Ramos (cell line): ENCODE measurements at regions not wholly inside any gene's neighbourhood (a gene's known extent, or its start where the extent isn't known, plus 50 kb on each side); places are given as distances from the start of the nearest gene placed in this dataset.
"Not testable (repeated sequence)": the region's sequence is repeated elsewhere in the genome, so short reads cannot be mapped to it uniquely, and the experiment has no call there.

Experiments
- in situ Hi-C: fragments of 300-500 bp; cut with MboI; formaldehyde crosslinking; loops from one replicate; pipeline ENCODE4 v1.14.3; 2022; ENCODE audit warnings: low sequenced_read_pairs; ENCODE audit not compliant: unreplicated experiment

- in situ Hi-C loops = no loop called here
Measured at GRCh38 chr4:42205541-42205940, 53.1 kb upstream of the BEND4 start.

DNA sequence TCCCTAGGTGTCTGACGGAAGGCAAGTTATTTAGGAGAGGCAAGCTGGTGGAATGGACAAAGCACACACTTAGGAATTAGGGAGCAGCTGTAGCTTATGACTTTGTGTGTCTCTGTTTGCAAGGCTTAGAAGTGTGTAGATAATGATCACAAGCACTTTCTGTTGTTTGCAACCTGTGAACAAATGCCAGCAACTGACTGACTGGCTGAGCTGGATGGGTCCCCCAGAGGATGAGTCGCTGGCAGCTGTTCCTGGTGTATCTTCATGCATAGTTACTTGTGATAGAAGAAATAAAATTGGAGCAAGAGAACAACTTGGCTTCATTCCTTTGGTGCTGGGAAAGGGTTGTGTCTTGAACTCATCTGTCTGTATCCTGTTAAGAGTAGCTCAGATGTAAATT is 64.2 kb upstream of the BEND4 start:
- in situ Hi-C loops = no loop called here

GRCh38 chr4:42225286-42225685 is 72.8 kb upstream of the BEND4 start:
- in situ Hi-C loops = no loop called here

DNA sequence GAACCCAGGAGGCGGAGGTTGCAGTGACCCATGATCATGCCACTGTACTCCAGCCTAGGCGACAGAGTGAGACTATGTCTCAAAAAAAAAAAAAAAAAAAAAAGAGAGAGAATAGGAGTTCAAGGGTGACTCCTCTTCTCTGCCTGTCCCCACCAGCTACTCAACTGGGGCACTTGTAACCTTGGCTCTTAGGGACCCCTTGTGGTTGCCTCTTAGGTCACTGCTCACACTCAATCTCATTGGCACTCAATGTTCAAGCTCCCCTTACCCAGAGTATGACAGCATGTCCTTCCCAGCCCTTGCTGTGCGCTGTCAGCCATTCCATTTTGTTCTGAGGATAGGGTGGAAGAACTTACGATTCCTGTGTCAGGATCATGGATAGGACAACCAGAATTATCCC is 82.4 kb upstream of the BEND4 start:
- in situ Hi-C loops = no loop called here

DNA sequence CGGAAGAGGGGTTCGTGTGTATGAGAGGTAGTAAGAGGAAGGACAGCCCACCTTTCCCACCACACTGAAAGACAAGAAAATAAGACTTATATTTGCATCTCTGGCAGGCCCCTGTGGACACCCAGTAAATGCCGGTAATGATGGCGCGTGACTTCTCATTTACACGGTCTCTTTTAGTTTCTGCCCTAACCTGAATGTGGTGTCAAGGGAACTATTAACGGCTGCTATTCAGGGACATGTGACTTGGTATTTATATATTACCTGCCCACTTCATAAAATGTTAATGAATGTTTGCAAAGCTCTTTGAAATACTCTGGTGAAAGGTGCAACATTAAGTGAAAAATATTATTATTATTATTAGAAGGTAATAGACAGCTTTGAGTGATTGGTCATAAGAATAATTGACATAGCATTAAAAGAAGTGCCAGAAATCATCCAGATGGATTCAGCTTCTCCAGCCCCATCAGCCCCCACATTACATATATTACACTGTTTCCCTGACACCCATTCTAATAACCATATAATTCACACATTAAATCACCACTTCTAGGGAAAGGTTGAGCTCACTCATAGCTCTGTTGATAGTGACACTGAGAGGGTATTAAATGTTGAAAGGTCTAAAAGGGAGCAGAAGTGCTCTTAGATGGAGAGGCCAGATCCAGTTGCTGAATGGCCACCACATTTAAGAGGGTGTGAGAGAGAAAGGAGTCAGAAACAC is 83.0 kb upstream of the BEND4 start:
- in situ Hi-C loops = no loop called here

GRCh38 chr4:42237010-42237409 is 84.6 kb upstream of the BEND4 start:
- in situ Hi-C loops = no loop called here

DNA sequence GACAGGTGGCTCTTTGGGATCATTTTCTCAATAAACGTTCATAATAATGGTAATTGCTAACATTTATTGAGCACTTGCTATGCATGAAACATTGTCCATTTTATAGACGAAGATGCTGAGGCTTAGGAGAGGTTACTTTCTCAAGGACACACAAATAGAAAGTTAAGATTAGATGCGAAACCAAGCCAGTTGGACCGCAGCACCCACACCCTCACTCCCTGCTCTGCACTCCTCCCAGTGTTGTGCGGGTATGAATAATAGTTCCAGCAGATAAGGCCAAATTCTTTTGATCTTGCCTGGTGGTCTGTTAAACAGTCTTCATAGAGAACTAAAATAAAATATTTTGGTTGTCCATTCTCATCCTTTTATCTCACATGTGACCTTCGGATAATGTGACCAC is 85.0 kb upstream of the BEND4 start:
- in situ Hi-C loops = no loop called here

- in situ Hi-C loops = no loop called here
Measured at GRCh38 chr4:42248972-42249371, 96.5 kb upstream of the BEND4 start.

DNA sequence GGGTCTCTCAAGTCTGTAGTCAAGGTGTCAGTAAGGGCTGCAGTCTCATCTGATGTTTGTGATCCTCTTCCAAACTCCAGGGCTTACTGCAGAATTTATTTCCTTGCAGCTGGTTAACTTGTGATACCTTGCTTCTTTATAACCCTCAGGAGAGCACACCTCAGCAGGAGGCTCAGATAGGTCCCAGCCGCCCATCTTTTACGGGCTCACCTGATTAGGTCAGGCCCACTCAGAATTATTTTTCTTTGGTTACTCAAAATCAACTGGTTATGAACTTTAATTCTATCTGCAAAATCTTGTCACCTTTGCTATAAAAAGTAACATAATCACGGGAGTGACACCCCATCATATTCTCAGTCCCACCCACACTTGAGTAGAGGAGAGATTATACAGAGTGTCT is 99.9 kb upstream of the BEND4 start:
- in situ Hi-C loops = no loop called here

DNA sequence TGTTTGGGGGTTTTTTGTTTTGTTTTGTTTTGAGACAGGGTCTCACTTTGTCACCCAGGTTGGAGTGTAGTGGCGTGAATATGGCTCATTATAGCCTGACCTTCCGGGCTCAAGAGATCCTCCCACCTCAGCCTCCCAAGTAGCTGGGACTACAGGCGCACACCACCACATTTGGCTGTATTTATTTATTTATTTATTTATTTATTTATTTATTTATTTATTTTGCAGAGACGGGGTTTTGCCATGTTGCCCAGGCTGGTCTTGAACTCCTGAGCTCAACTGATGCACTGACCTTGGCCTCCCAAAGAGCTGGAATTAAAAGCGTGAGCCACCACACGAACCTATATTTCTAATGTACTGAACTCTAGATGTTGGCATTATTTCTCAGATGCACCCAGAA is 105.2 kb upstream of the BEND4 start:
- in situ Hi-C loops = not testable (repeated sequence)

DNA sequence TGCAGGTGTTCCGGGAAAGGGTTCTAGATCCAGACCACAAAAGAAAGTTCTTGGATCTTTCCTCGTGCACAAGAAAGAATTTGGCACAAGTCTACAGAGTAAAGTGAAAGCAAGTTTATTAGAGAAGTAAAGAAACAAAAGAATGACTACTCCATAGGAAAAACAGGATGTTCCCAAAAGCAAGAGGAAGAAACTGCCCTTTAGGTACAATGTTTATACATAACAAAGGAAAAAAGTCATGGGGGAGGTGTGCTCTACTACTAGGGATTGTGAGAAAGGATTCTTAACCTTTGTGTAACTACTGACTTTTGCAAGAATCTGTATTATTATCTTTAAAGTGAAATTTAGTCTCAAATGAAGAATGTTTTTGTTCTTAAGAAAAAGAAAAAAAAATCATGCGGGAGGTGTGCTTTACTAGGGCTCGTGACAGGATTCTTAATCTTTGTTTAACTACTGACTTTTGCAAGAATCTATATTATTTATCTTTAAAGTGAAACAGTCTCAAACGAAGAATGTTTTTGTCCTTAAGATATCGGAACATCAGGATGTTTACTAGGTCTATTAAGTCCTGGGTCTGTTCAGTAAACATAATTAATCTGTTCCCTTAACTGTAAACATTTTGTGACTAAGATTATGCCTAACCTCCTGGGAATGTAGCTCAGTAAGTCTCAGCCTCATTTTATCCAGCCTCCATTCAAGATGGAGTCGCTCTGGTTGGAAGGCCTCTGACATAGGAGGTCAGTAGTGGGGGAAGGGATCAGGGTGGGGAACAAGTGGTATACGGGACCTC is 110.4 kb upstream of the BEND4 start:
- in situ Hi-C loops = no loop called here

- in situ Hi-C loops = no loop called here
Measured at GRCh38 chr4:42265782-42266602, 113.5 kb upstream of the BEND4 start.

- in situ Hi-C loops = no loop called here
Measured at GRCh38 chr4:42267724-42268123, 115.3 kb upstream of the BEND4 start.

- in situ Hi-C loops = no loop called here
Measured at GRCh38 chr4:42268824-42269223, 116.4 kb upstream of the BEND4 start.

- in situ Hi-C loops = no loop called here
Measured at GRCh38 chr4:42271096-42271495, 118.6 kb upstream of the BEND4 start.

DNA sequence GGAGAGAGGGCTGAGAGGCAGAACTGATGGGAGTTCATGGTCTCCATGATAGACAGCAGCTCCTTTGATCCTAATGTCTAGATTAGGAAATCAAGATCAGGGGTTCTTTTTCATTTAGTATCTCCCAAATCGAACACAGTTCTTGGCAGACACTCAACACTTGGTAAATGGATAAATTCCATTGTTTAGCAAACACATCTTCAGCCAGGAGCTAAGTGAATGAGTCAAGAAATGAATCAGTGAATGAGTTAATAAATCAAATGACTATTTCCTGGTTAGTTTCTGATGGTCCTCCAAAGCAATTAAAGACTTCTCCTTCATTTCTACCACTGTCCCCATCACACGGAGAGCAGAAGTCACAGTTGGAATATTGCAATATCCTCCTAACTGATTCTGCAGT is 120.0 kb upstream of the SHISA3 start:
- in situ Hi-C loops = no loop called here

DNA sequence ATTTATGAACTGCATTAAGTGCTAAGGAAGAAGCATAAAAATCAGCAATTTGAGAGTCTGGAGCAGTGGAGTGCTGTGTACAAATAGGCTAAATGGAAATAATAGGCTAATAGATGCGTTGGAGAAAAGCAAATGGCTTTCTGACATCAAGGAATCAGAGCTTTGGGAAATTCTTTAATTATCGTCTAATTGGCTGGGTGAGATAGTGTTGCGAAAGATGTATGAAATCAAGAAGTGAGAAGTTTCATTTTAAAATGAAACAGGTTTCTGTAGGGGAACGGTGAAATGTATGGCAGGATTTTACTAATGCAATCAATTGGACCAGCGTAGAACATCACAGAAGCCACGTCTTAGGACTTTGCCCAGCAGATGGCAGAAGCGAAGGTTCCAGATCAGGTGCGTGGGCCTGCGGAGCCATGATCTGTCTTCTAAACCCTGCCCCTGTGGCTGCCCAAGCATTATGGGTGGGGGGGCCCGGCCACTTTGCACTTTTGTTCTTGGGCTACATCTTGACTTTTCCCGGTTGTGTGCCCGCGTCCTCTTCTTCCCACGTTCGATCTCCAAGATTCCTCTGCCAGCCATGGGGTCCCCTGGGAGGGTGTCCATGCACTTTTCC is 118.5 kb upstream of the SHISA3 start:
- in situ Hi-C loops = no loop called here

GRCh38 chr4:42280327-42281095 is 116.8 kb upstream of the SHISA3 start:
- in situ Hi-C loops = loop anchor here (10.0 kb wide), 1 partner anchor 594 kb away; no protein-coding TSS in a partner anchor

- in situ Hi-C loops = loop anchor here (10.0 kb wide), 1 partner anchor 593 kb away; no protein-coding TSS in a partner anchor
Measured at GRCh38 chr4:42281324-42282020, 115.8 kb upstream of the SHISA3 start.
